DMS153 treated with DMSO at 0.1 percent for 48 hours (cell line): ENCODE measurements at regions not wholly inside any gene's neighbourhood (a gene's known extent, or its start where the extent isn't known, plus 50 kb on each side); places are given as distances from the start of the nearest gene placed in this dataset.
"Not testable (repeated sequence)": the region's sequence is repeated elsewhere in the genome, so short reads cannot be mapped to it uniquely, and the experiment has no call there.

Experiments used
- DNase-seq: peaks from one replicate; lab custom pipeline; 2025; ENCODE audit not compliant: unreplicated experiment; lab: John Stamatoyannopoulos, UW

DNA sequence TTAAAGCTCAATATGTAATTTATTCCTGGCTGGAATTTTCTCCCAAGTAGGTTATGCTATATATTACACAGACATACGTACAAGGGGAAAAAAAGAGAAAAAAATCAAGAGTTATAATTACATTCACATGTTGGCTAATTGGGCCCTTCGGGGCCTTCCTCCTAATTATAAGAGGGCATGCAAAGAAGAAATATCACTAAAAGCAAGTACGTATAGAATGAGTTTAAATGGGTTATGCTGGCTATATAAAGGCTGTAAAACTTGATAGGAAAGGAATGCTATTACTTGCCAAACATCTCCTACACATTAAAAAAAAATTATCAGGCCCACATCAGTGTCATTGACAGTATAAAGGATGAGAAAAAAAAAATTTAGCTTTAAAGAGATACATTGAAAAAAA lies 1396.1 kb upstream of the ADGRL4 start:
- DNase-seq: no peak

- no peak for DNase-seq
These were observed 1395.2 kb upstream of the ADGRL4 start for GRCh38 chr1:80401757-80402156.

DNA sequence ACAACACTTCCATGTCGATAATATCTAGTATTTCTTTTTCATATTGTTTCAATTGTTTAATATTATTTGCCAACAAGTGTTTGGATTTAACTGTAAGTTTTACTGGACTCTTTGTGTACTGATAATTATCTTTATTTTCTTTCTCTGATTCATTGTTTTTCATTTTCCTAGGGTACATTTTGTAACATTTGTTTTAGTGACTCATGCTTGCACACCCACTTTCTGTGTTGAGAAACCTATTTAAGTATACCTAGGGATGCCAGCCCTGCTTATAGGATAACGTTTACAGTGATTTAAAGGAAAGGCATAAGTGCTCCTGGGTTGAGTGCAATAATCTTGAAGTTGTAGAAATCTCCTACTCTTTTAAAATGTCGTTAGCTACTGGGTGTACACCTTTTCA lies 1386.0 kb upstream of the ADGRL4 start:
- no peak for DNase-seq

GRCh38 chr1:80385650-80386049 lies 1379.1 kb upstream of the ADGRL4 start:
- no peak for DNase-seq

DNA sequence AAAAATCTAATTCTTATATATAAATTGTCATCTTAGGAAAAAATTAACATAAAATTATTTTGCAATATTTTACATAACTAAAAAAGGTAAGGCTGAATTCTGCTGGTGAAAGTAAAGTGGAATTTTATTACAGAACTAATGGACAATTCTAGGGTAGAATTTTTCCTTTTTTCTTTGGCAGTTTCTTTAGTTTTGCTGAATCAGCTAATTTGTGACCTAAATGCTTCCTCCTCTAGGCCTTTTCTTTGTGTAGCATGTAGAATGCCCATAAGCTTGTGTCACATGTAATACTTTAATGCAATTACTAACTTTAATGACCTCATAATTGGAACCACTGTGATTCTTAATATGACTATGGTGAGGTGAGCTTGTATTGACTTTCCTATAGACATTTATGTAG lies 1378.4 kb upstream of the ADGRL4 start:
- no peak for DNase-seq

DNA sequence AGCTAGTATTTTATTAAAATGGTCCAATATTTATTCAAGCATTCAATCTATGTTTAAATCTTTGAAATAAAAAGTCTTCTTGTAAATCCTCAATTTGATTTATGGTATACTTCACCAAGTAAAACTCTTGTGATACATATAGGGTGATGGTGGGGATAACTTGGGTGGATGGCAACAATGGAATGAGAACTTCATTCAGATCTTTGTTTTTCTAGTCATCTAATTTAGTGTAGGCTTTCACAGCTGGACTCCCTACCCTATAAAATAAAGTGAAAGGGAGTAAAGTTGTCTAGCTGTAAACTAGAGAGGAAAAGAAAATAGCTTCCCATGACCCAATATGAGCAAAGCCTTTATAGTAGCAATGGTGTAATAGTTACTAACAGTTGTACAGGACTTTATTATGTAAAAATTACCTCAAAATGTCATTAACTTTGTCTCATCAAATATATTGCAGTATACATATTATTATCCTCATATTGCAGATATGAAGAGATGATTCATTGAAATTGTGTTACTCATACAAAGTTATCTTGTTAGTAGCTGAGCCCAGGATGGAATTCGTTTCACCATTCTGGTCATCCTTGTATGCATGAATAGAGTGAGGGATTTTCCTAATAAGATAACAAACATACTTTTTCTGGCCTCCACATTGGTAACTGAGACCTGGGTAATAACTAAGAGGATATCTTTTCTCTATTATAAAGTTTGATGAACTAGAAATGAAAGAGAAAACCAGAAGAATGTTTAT lies 1377.7 kb upstream of the ADGRL4 start:
- DNase-seq: no peak

DNA sequence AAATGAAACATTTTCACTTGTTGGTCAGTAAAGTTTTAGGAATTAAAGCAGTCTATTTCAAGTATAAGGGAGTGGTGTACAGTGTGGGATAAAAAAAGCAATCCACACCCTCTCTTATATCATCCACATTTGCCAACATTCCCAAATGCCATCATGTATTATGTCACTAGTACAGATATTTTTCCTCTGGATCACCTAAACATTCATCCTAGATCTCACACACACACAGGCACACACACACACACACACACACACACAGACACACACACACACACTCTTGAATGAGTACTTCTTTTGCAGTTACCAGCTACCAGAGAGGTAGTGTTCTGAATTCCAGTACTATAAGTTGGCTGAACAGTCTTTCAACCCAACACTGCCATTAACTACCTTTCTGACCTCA lies 1369.1 kb upstream of the ADGRL4 start:
- DNase-seq: no peak

GRCh38 chr1:80375109-80375508 lies 1368.6 kb upstream of the ADGRL4 start:
- DNase-seq: no peak

GRCh38 chr1:80369780-80370179 lies 1363.2 kb upstream of the ADGRL4 start:
- no peak for DNase-seq

DNA sequence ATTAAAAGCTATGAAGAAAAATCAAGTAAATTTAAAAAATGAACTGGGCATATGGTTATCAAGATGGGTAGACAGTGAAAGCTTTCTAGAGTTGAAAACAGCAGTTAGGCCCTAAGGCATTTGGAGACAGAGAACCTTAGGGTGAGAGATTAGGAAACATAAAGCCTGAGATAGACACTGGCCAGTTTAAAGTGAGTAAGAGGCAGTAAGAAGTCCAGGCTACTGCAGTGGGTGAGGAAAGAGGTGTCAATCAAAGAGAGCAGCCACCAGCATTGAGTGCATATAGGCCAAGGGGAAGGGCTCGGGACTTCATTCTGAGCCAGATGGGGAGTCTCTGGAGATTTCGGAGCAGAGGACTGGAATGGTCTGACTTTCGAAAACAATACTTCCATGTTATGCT lies 1360.5 kb upstream of the ADGRL4 start:
- no peak for DNase-seq

GRCh38 chr1:80365359-80366021 lies 1359.0 kb upstream of the ADGRL4 start:
- no peak for DNase-seq

DNA sequence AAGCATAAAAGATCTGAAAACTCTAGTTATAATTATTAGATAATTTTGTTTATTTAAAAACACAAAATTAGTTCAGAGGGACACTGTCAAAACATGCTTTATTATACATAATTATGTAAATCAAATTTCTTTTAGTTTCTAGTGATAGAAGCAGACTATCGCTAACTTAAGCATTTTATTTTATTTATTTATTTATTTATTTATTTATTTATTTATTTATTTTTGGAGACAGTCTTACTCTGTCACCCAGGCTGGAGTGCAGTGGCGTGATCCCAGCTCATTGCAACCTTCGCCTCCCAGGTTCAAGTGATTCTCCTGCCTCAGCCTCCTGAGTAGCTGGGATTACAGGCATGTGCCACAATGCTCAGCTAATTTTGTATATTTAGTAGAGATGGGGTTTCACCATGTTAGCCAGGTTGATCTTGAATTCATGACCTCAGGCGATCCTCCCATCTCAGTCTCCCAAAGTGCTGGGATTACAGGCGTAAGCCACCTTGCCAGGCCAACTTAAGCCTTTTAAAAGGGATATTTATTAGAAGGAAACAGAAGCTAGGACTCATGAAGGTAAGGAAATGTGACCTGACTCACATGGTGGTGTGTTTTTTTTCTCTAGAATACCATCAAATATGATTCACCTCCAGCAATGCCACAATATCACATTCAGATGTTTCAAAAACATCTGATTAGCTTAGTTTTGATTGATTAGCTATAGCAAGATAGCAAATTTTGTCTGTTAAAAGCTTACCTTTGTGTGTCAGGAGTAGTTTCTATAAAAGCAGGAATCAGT lies 1357.4 kb upstream of the ADGRL4 start:
- DNase-seq: no peak

DNA sequence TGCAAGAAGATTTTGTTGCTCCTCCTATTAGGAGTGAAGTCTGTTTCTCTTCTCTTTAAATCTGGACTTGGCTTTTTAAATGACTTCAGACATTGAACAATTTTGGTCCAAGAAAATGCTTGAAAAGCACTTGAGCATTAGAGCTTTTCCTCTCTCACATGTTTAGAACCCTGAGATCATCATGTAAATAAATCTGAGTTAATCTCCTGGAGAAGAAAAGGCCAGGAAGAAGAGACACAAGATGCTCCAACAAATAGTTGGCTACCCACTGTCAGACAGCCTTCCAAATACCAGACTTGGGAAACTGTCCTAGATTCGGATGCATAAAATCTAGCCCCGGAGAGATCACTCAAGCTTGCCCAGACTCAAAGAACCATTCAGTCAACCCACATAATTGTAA lies 1353.1 kb upstream of the ADGRL4 start:
- DNase-seq: no peak

DNA sequence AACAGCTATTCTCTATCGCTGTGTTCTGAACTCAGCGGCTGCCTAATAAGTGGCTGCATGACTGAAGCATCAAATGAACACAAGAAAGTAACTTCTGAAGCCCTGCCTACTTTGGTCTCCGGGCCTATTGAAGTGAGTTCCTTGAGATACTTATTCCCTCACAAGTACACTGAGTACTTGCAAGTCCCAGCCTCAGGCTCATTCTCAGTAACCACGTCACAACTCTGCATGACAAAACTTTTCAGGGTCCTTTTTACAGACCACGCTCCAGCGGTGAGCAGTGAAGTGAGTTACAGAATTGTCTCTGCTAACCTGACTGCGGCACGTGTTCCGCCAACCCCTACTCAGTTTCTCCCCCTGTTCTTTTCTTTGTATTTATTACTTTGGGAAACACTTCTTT lies 1342.7 kb upstream of the ADGRL4 start:
- no peak for DNase-seq

DNA sequence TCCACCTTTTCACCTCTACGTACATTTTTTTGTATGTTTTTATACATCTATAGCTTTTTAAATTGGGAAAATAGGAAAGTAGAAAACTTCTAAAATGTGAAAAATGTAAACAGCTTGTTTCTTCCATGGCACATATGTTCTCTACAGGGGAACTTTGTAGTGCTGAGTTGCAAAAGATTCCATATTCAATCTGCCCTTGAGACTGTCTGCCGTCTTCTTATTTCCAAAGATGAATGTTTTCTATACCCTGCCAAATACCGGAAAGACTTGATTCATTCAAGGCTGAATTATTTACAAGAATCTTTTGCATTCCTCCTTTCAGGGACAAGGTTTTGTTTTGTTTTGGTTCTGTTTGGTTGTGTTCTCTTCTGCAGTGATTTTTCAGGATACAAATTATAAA lies 1334.5 kb upstream of the ADGRL4 start:
- DNase-seq: no peak

- no peak for DNase-seq
These were observed 1311.6 kb upstream of the ADGRL4 start for GRCh38 chr1:80318108-80318507.

- no peak for DNase-seq
These were observed 1304.2 kb upstream of the ADGRL4 start for GRCh38 chr1:80310703-80311245.

- no peak for DNase-seq
These were observed 1298.9 kb upstream of the ADGRL4 start for GRCh38 chr1:80305466-80305865.

GRCh38 chr1:80293818-80294217 lies 1287.3 kb upstream of the ADGRL4 start:
- no peak for DNase-seq

- DNase-seq: not testable (repeated sequence)
These were observed 1282.2 kb upstream of the ADGRL4 start for GRCh38 chr1:80288750-80289149.

DNA sequence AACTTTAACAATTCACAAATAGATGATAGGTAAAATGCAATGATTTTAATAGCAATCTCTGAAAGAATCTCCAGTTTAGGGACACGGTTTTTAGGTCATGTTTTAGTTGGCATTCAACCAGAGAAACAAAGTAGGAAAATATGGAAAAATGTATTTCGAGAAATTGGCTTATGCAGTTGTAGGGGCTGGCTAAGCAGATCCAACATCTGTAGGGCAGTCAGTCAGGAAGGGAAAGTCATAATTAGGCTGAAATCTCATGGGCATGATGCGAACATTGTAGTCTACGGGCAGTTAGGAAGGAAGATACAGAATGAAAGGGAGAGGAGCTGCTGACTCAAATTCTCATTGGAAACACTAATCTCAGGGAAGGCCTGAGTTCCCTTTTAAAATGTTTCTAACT lies 1276.0 kb upstream of the ADGRL4 start:
- DNase-seq: no peak

- DNase-seq: no peak
These were observed 1272.4 kb upstream of the ADGRL4 start for GRCh38 chr1:80278936-80279335.
